ENCODE measurements at regions not wholly inside any gene's neighbourhood (a gene's known extent, or its start where the extent isn't known, plus 50 kb on each side); places are given as distances from the start of the nearest gene placed in this dataset.
A peak's percentile ranks its signal among the peaks of the same experiment; 100 is the strongest.

DNA sequence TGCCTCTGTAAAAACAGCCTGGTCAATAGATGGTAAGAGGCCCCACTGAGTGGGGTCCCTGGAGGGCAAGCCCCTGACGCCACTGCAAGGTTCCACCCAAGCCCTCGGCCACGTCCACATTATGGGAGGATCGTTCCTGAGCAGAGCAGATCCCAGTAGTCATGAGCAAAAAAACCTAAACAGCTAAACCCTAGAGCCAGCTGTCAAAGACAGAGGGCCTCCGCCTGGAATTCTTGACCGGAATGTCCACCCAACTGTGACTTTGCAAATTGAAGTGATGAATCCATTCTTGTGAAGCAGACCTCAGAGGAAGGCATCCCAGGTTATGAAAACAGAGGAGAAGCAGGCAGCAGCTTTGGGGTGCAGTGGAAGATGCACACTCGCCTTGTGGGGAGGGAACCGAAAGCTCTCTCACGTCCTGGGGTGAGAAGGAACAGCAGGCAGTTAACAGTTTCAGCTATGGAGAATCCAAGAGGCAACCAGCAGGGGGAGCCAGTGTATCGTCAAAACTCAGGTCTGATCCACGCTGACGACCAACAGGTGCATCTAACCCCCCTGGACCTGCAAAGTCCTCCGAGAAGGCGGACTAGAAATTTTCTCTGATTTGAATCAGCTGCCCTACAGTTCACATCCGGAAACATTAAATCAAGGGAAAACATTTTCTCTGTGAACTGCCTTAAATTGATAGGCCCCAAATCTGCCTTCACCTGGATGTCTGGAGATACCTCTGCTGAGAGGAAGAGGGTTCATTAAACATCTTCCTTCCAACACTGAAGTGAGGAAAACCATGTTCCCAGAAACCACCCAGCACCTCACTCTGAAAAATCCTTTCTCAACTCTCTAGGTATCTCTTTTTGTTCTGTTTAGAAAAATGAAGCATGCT lies 139.1 kb upstream of the PFKP start:
- 39% methylated on average over 14 of the region's 15 CpGs for WGBS (ENCODE audit: insufficient coverage)
- Mint-ChIP-seq H3K4me3 (no peak overlapping the region), H3K27ac (no peak overlapping the region), H3K9me3 (ENCODE audit: insufficient read depth) (no peaks in the 10 kb centered on the region), H3K27me3 (peaks cover 26% of the 10 kb centered on the region), H3K4me1 (peaks cover 6% of the 10 kb centered on the region)
- intact Hi-C loops (cut with micrococcal nuclease): loop anchor here (1.0 kb wide), 1 partner anchor 115 kb away; no protein-coding TSS in a partner anchor
- peaks cover 0 to 4% of the 10 kb centered on the region in 2 donors for H3K4me1 ChIP-seq (ENCODE audit: control insufficient read depth in 2 of 2, insufficient read depth in 2 of 2, low read length in 2 of 2)
- no peaks in the 10 kb centered on the region for H3K36me3 ChIP-seq (replicated peaks in 1 of 2; ENCODE audit: control extremely low read depth in 1 of 2, control insufficient read depth in 1 of 2, extremely low read depth in 1 of 2, insufficient read depth in 2 of 2, low read length in 1 of 2)
- POLR2A ChIA-PET: no interaction called here
- peaks cover 0 to 6% (median 0%) of the 10 kb centered on the region in 3 donors for H3K9me3 ChIP-seq (ENCODE audit: control extremely low read depth in 1 of 3, control insufficient read depth in 2 of 3, insufficient read depth in 1 of 3, low read length in 2 of 3)
- H3K27ac ChIP-seq (ENCODE audit: low read length in 2 of 2): no peak overlapping the region
- no peak overlapping the region for H3K9ac ChIP-seq (ENCODE audit: low read length)
- peak; percentile 59 for TF ChIP-seq CTCF (IDR thresholded peaks at IDR 0.05)
- no peak for TF ChIP-seq EZH2 (IDR thresholded peaks at IDR 0.05; ENCODE audit: borderline replicate concordance, insufficient read depth, low read depth, low read length, poor library complexity, severe bottlenecking)
- peak; percentile 71 for DNase-seq
- H2AFZ ChIP-seq (ENCODE audit: insufficient read depth, low read depth, low read length, poor library complexity, severe bottlenecking): no peak overlapping the region
- peaks cover 0 to 9% (median 3%) of the 10 kb centered on the region in 4 experiments for H3K27me3 ChIP-seq (replicated peaks in 1 of 4; ENCODE audit: control extremely low read depth in 1 of 4, control insufficient read depth in 3 of 4, insufficient read depth in 4 of 4, low read length in 3 of 4)
- no peaks in the 10 kb centered on the region for H3K79me2 ChIP-seq (ENCODE audit: control insufficient read depth, insufficient read depth, low read length)
- no peaks in the 10 kb centered on the region for H4K20me1 ChIP-seq (ENCODE audit: control insufficient read depth, insufficient read depth, low read length, poor library complexity, severe bottlenecking)
- CTCF ChIA-PET: interaction anchor here (0.6 to 3.5 kb wide), 4 partner anchors 81 to 123 kb away, joined by 3 to 56 read pairs (median 3); no protein-coding TSS in a partner anchor
- no peak overlapping the region for H3K4me2 ChIP-seq (replicated peaks; ENCODE audit: low read depth, low read length, poor library complexity, severe bottlenecking)
- H3K4me3 ChIP-seq (ENCODE audit: control extremely low read depth in 1 of 5, extremely low read depth in 1 of 5, insufficient read depth in 1 of 5, low read depth in 2 of 5, low read length in 4 of 5): no peak overlapping the region
- peak; percentile 58 for ATAC-seq (ENCODE audit: low read depth)

Data from B cell (primary cell).